ENCODE measurements at regions not wholly inside any gene's neighbourhood (a gene's known extent, or its start where the extent isn't known, plus 50 kb on each side); places are given as distances from the start of the nearest gene placed in this dataset.

DNA sequence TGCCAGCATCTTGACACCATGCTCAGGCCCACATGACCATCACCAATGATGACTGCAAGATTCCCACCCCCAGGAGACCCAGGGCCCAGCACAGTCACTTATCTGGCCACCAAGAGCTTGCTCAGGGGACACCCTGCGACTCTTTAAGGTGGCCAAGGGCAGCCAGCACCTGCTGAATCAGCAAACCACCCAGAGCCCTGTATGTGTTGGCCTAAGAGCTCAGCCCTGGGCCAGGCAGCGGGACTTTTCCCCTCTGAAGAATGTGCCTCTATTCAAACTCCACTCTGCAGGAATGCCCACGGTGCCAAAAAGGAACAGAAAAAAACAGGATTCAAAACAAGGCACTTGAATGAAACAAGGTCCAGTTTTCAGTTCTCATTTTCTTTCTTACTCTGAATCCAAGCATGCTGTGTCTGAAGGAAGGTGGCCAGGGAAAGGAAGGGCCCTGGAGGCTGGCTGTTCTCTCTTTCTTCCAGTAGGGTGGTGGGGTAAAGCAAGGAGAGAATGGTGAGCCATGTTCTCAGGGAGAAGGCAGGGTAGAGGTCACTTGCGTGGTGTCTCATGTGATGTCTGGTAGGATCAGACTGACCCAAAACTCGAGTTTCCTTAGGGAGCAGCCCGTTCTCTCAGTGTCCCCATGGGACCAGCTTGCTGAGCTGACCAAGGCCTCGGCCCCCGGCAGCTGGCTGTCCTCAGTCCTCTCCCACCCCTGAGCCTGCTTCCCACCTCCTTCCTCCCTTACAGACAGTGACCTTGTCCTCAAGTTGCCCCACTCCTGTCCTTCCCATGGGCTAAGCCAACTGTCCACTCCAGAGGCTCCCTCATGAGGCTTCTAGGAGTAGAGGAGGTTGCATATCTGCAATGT, 150.0 kb downstream of the RNF152 start:
- TF ChIP-seq, protein P1, sequence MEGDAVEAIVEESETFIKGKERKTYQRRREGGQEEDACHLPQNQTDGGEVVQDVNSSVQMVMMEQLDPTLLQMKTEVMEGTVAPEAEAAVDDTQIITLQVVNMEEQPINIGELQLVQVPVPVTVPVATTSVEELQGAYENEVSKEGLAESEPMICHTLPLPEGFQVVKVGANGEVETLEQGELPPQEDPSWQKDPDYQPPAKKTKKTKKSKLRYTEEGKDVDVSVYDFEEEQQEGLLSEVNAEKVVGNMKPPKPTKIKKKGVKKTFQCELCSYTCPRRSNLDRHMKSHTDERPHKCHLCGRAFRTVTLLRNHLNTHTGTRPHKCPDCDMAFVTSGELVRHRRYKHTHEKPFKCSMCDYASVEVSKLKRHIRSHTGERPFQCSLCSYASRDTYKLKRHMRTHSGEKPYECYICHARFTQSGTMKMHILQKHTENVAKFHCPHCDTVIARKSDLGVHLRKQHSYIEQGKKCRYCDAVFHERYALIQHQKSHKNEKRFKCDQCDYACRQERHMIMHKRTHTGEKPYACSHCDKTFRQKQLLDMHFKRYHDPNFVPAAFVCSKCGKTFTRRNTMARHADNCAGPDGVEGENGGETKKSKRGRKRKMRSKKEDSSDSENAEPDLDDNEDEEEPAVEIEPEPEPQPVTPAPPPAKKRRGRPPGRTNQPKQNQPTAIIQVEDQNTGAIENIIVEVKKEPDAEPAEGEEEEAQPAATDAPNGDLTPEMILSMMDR (IDR thresholded peaks at IDR 0.05) = no peak
- TF ChIP-seq POLR2A (IDR thresholded peaks at IDR 0.05) = no peak
